Astrocyte (in vitro differentiated cells and primary cell): ENCODE measurements at regions not wholly inside any gene's neighbourhood (a gene's known extent, or its start where the extent isn't known, plus 50 kb on each side); places are given as distances from the start of the nearest gene placed in this dataset.

ENCODE experiments used
- DNase-seq: peaks from one replicate; pipeline ENCODE4 v3.0.0-alpha.2; 2010; ENCODE audit warnings: low read depth
- FAIRE-seq: peaks from 2 replicates; lab custom pipeline; 2011; peaks lifted over from hg19 to GRCh38; lab: Jason Lieb, UNC
- H2AFZ ChIP-seq: 2 replicates; pipeline ENCODE4 v1.6.0; 2012; ENCODE audit warnings: low read depth, low read length, inconsistent platforms
- H3K27ac ChIP-seq: 2 replicates; pipeline ENCODE4 v1.5.1; 2011; ENCODE audit warnings: low read depth, low read length, inconsistent platforms
- H3K27me3 ChIP-seq: 2 replicates; pipeline ENCODE4 v1.6.0; 2011; ENCODE audit warnings: low read length, inconsistent platforms; ENCODE audit not compliant: insufficient read depth
- H3K36me3 ChIP-seq: 2 replicates; pipeline ENCODE4 v1.5.1; 2011; ENCODE audit warnings: low read length, inconsistent platforms; ENCODE audit not compliant: insufficient read depth
- H3K4me1 ChIP-seq: 2 replicates; pipeline ENCODE4 v1.5.1; 2011; ENCODE audit warnings: low read length, inconsistent platforms; ENCODE audit not compliant: insufficient read depth
- H3K4me2 ChIP-seq: 2 replicates; pipeline ENCODE4 v1.6.0; 2012; ENCODE audit warnings: low read length, inconsistent platforms
- H3K4me3 ChIP-seq: 2 replicates; pipeline ENCODE4 v1.5.1; 2011; ENCODE audit warnings: low read depth, mild to moderate bottlenecking, low read length, inconsistent platforms; ENCODE audit not compliant: insufficient read depth
- H3K79me2 ChIP-seq: 2 replicates; pipeline ENCODE4 v1.6.0; 2012; ENCODE audit warnings: mild to moderate bottlenecking, low read length, inconsistent platforms; ENCODE audit not compliant: insufficient read depth
- H3K9ac ChIP-seq: 2 replicates; pipeline ENCODE4 v1.6.0; 2012; ENCODE audit warnings: mild to moderate bottlenecking, low read length, inconsistent platforms
- H3K9me3 ChIP-seq: 2 replicates; pipeline ENCODE4 v1.5.1; 2012; ENCODE audit warnings: low read depth, mild to moderate bottlenecking, low read length, inconsistent platforms; ENCODE audit not compliant: insufficient read depth
- H4K20me1 ChIP-seq: 2 replicates; pipeline ENCODE4 v1.6.0; 2012; ENCODE audit warnings: low read length, inconsistent platforms; ENCODE audit not compliant: insufficient read depth
- H3K27ac Mint-ChIP-seq: one replicate; pipeline ENCODE4 v1.8.0; 2021; ENCODE audit warnings: mild to moderate bottlenecking, mixed read lengths; ENCODE audit not compliant: unreplicated experiment
- H3K27me3 Mint-ChIP-seq: one replicate; pipeline ENCODE4 v1.8.0; 2021; ENCODE audit warnings: low read depth, mixed read lengths; ENCODE audit not compliant: unreplicated experiment
- H3K36me3 Mint-ChIP-seq: one replicate; pipeline ENCODE4 v1.8.0; 2021; ENCODE audit warnings: low read depth, mixed read lengths; ENCODE audit not compliant: unreplicated experiment
- H3K4me1 Mint-ChIP-seq: one replicate; pipeline ENCODE4 v1.8.0; 2021; ENCODE audit warnings: low read depth, mixed read lengths; ENCODE audit not compliant: unreplicated experiment
- H3K4me3 Mint-ChIP-seq: one replicate; pipeline ENCODE4 v1.8.0; 2021; ENCODE audit warnings: mild to moderate bottlenecking, moderate library complexity, mixed read lengths; ENCODE audit not compliant: unreplicated experiment
- H3K9me3 Mint-ChIP-seq: one replicate; pipeline ENCODE4 v1.8.0; 2021; ENCODE audit warnings: mild to moderate bottlenecking, mixed read lengths; ENCODE audit not compliant: unreplicated experiment
- EZH2 ChIP-seq: IDR thresholded peaks from 2 replicates; pipeline ENCODE4 v1.6.1; 2012; ENCODE audit warnings: mild to moderate bottlenecking, low read length, inconsistent platforms; ENCODE audit not compliant: insufficient read depth
- TF ChIP-seq, protein P1 (sequence below): IDR thresholded peaks from 2 replicates; pipeline ENCODE4 v1.5.1; 2011; ENCODE audit warnings: low read depth, mild to moderate bottlenecking, inconsistent platforms, low read length, moderate library complexity; ENCODE audit not compliant: insufficient read depth

DNA sequence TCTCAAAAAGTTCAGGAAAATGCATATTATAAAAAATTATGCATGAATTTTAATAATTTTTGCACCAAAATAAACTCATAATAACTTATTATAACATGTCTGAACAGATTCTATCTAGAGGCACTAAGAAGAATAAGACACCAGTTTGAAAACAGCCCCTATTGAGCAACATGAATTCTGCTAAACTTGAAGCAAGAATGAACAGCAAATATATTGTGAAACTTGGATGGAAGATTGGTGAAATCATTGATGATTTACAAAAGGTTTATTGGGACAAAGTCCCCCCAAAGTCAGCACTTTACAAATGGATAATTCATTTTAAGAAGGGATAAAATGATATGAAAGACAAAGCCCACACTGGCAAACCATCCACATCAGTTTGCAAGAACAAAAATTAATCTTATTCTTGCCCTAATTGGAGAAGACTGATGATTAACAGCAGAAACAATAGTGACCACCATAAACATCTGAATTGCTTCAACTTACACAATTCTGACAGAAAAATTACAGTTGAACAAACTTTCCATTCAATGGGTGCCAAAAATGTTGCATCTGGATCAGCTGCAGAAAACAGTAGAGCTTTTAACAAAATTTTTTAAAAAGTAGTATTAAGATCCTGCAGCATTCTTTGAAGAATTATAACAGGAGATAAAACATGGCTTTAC is 257.5 kb upstream of the FAT3 start:
- no peak overlapping the region for H3K4me3 ChIP-seq
- no peak overlapping the region for H3K9ac ChIP-seq
- no peaks in the 10 kb centered on the region for H3K27me3 ChIP-seq
- no peak overlapping the region for H3K27ac Mint-ChIP-seq
- H3K4me1 Mint-ChIP-seq = peaks cover 4% of the 10 kb centered on the region
- FAIRE-seq = no peak
- no peaks in the 10 kb centered on the region for H3K36me3 Mint-ChIP-seq
- DNase-seq = no peak
- H2AFZ ChIP-seq = no peak overlapping the region
- peaks cover 2% of the 10 kb centered on the region for H3K27me3 Mint-ChIP-seq
- no peak overlapping the region for H3K4me3 Mint-ChIP-seq
- peaks cover 2% of the 10 kb centered on the region for H3K9me3 Mint-ChIP-seq
- TF ChIP-seq, protein P1, sequence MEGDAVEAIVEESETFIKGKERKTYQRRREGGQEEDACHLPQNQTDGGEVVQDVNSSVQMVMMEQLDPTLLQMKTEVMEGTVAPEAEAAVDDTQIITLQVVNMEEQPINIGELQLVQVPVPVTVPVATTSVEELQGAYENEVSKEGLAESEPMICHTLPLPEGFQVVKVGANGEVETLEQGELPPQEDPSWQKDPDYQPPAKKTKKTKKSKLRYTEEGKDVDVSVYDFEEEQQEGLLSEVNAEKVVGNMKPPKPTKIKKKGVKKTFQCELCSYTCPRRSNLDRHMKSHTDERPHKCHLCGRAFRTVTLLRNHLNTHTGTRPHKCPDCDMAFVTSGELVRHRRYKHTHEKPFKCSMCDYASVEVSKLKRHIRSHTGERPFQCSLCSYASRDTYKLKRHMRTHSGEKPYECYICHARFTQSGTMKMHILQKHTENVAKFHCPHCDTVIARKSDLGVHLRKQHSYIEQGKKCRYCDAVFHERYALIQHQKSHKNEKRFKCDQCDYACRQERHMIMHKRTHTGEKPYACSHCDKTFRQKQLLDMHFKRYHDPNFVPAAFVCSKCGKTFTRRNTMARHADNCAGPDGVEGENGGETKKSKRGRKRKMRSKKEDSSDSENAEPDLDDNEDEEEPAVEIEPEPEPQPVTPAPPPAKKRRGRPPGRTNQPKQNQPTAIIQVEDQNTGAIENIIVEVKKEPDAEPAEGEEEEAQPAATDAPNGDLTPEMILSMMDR = no peak
- TF ChIP-seq EZH2 = no peak
- H3K4me2 ChIP-seq = no peak overlapping the region
- H3K36me3 ChIP-seq = no peaks in the 10 kb centered on the region
- H3K9me3 ChIP-seq = no peaks in the 10 kb centered on the region
- H3K4me1 ChIP-seq = no peaks in the 10 kb centered on the region
- no peaks in the 10 kb centered on the region for H3K79me2 ChIP-seq
- H4K20me1 ChIP-seq = no peaks in the 10 kb centered on the region
- no peak overlapping the region for H3K27ac ChIP-seq

DNA sequence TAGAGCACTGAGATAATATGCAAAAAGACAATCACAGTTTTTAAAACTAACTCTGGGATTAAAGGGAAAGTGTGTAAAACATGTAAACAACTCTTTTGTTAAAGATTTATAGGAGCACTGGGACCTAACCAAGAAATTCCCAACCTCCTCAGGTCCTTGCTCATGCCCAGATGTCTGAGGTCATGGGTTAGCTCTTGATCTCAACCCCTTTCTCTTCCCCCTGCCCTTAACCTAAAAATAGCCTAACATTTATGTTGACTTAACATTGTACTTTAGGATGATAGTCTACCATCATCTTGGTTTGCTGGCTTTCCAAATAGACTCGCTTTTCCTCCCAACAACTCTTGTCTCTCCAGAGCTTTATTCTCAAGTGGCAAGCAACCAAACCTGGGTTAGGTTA is 258.2 kb upstream of the FAT3 start:
- FAIRE-seq (no peak), DNase-seq (no peak)
- no peak overlapping the region for H2AFZ ChIP-seq
- Mint-ChIP-seq H3K9me3 (peaks cover 6% of the 10 kb centered on the region), H3K27ac (no peak overlapping the region), H3K4me1 (peaks cover 2% of the 10 kb centered on the region), H3K4me3 (no peak overlapping the region), H3K27me3 (peaks cover 2% of the 10 kb centered on the region), H3K36me3 (no peaks in the 10 kb centered on the region)
- no peak overlapping the region for H3K9ac ChIP-seq
- H3K4me1 ChIP-seq = no peaks in the 10 kb centered on the region
- H3K36me3 ChIP-seq = no peaks in the 10 kb centered on the region
- H3K4me3 ChIP-seq = no peak overlapping the region
- H3K79me2 ChIP-seq = no peaks in the 10 kb centered on the region
- TF ChIP-seq, protein P1 = no peak
- TF ChIP-seq EZH2 = no peak
- H3K4me2 ChIP-seq = no peak overlapping the region
- no peaks in the 10 kb centered on the region for H3K27me3 ChIP-seq
- no peak overlapping the region for H3K27ac ChIP-seq
- no peaks in the 10 kb centered on the region for H3K9me3 ChIP-seq
- no peaks in the 10 kb centered on the region for H4K20me1 ChIP-seq

DNA sequence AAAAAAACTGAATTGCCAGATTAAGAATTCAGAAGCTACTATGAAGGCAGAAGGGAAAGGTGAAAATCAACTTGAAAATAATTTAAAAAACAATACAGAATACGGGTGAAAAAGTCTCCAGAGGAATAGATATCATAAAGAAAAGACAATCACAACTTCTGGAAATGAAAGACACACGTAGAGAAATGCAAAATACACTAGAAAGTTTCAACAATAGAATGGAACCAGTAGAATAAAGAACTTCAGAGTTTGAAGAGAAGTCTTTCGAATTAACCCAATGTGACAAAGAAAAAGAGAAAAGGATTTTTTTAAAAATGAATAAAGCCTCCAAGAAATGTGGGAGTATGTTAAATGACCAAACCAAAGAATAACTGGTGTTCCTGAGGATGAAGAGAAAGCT is 263.8 kb upstream of the FAT3 start:
- Histone ChIP-seq H3K4me3 (no peak overlapping the region), H3K79me2 (no peaks in the 10 kb centered on the region), H3K4me2 (no peak overlapping the region), H2AFZ (no peak overlapping the region), H3K36me3 (no peaks in the 10 kb centered on the region), H3K9ac (no peak overlapping the region), H3K9me3 (no peaks in the 10 kb centered on the region), H3K27ac (no peak overlapping the region), H3K4me1 (no peaks in the 10 kb centered on the region), H3K27me3 (no peaks in the 10 kb centered on the region), H4K20me1 (no peaks in the 10 kb centered on the region)
- Mint-ChIP-seq H3K4me1 (no peaks in the 10 kb centered on the region), H3K36me3 (peaks cover 3% of the 10 kb centered on the region), H3K27ac (no peak overlapping the region), H3K27me3 (no peaks in the 10 kb centered on the region), H3K9me3 (peaks cover 31% of the 10 kb centered on the region), H3K4me3 (no peak overlapping the region)
- DNase-seq (no peak), FAIRE-seq (no peak)
- no peak for TF ChIP-seq EZH2
- TF ChIP-seq, protein P1 = no peak
